RKO (cell line): ENCODE measurements at regions not wholly inside any gene's neighbourhood (a gene's known extent, or its start where the extent isn't known, plus 50 kb on each side); places are given as distances from the start of the nearest gene placed in this dataset.
"Not testable (repeated sequence)": the region's sequence is repeated elsewhere in the genome, so short reads cannot be mapped to it uniquely, and the experiment has no call there.

Experiments used
- DNase-seq: peaks from one replicate; pipeline ENCODE4 v3.0.0-alpha.2; 2016; ENCODE audit warnings: low spot score

DNA sequence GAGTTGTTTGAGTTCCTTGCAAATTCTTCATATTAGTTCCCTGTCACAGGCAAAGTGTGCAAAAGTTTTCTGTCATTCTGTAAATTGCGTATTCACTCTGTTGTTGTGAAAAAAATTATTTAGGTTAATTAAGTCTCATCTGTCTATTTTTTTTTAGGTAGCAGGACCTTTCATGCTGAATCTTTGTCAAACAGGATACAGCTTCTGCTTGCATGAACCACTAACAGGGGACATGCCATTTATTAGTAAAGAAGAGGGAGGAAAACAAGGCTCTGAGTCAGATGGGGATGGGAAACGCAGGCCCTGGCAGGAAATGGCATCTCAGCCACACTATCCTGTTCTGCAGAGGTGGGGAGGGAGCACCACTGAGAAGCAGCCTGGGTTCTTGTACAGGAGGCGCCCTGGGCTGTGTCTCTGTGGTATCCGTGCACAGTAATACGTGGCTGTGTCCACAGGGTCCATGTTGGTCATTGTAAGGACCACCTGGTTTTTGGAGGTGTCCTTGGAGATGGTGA lies 1243.8 kb downstream of the TMEM121 start:
- DNase-seq: not testable (repeated sequence)

DNA sequence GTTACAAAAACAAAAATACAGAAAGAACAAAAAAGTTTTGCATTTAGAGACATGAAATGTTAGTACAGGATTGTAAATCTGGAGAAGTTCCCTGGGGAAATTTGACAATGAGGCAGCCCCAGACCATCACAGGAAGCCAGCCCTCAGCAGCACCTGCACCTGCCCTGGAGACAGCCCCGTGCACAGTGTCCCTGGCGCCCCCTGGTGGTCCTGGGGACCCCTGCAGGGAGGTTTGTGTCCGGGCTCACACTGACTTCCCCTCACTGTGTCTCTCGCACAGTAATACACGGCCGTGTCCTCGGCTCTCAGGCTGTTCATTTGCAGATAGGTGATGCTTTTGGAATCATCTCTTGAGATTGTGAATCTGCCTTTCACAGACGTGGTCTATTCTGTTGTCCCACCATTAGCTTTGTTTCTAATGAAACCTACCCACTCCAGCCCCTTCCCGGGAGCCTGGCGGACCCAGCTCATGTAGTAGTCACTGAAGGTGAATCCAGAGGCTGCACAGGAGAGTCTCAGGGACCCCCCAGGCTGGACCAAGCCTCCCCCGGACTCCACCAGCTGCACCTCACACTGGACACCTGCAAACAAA lies 1248.6 kb downstream of the TMEM121 start:
- not testable (repeated sequence) for DNase-seq

DNA sequence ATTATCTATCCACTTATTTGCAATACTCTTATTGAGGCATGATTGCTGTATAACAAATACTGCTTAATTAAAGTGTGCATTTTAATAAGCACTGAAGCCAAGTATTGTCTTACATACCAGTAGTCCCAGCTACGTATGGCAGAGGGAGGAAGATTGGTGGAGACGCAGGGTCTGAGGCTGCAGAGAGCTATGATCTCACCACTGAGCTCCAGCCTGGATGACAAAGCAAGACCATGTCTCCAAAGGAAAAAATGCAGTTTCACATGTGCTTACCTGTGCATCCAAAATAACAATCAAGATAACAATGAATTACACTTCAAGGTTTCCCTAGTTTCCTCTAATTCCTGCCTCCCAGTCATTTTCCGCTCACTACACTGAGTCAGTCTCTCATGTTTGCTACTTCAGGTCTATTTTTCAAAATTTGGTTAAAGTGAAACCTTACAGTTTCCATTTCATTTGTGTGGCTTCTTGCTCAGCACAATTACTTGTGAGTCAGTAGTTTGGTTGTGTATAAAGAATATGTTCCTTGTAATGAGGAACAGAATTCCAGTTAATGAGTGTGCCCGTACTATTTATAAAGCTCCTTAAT lies 1250.1 kb downstream of the TMEM121 start:
- DNase-seq: no peak

DNA sequence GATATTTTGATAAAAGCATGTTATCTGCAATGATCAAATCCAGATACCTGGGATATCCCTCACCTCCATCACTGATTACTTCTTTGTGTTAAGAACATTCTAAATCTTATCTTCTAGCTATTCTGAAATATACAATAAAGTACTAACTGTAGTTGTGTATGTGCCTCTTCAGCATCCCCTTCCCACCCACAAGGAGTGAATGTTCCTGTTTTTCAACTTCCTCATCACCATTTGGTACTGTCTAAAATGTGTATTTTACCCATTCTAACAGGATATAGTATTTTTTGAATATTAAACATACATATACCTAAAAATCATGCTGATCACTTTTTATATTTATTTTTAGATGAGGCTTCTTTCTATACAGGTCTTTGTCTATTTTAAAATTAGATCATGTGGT lies 1252.6 kb downstream of the TMEM121 start:
- no peak for DNase-seq

DNA sequence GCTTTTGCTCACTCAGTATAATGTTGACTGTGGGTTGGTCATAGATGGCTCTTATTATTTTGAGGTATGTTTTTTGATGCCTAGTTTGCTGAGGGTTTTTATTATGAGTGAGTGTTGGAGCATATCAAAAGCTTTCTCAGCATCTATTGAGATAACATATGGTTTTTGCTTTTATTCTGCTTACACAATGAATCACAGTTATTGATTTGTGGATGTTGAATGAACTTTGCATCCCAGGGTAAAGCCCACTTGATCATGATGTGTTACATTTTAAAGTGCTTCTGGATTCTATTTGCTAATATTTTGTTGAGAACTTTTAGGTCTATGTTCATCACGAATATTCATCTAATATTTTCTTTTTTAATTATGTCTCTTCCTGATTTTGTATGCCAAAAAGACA lies 1260.3 kb downstream of the TMEM121 start:
- no peak for DNase-seq

DNA sequence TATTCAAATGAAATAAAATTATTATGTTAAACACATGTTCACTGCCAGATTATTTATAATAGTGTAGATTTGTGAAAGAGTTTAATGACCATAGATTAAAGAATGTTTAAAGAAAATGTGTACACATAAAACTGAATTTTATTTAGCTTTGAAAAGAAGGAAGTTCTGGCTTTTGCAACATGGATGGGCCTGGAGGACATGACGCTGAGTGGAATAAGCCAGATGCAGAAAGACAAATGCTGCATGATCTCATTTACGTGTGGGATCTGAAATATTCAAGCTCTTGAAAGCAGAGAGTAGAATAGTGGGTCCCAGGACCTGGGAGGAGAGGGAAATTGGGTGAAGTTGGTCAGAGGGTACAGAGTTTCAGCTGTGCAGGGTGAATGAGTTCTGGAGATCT lies 1261.2 kb downstream of the TMEM121 start:
- DNase-seq: no peak

DNA sequence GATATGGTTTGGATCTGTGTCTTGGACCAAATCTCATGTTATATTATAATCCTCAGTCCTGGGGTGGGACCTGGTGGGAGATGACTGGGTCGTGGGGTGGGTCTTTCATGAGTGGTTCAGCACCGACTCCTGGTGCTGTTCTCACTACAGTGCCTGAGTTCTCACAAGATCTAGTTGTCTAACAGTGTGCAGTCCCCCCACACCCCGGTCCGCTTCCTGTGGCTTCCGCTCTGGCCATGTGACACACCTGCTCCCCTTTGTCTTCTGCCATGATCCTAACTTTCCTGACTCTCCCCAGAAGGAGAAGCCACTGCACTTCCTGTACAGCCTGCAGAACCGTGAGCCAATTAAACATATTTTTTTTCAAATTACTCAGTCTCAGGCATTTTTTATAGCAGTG lies 1262.2 kb downstream of the TMEM121 start:
- DNase-seq: no peak

DNA sequence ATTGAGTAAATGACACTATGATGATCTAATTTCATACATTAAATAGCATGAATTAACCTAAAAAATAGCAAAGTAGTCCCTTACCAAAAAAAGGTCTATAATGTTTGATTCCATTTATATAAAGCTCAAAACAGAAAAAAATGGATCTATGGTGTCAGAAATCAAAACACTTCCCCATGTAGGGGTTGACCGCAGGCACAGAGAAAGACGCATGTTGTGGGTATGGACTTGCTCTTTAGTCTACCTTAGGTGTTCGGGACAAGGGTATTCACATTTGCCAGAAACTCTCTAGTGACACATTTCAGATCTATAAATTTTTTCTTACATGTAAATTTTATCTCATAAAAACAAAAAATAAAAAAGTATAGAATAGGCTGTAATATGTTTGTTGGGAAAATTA lies 1262.9 kb downstream of the TMEM121 start:
- no peak for DNase-seq

DNA sequence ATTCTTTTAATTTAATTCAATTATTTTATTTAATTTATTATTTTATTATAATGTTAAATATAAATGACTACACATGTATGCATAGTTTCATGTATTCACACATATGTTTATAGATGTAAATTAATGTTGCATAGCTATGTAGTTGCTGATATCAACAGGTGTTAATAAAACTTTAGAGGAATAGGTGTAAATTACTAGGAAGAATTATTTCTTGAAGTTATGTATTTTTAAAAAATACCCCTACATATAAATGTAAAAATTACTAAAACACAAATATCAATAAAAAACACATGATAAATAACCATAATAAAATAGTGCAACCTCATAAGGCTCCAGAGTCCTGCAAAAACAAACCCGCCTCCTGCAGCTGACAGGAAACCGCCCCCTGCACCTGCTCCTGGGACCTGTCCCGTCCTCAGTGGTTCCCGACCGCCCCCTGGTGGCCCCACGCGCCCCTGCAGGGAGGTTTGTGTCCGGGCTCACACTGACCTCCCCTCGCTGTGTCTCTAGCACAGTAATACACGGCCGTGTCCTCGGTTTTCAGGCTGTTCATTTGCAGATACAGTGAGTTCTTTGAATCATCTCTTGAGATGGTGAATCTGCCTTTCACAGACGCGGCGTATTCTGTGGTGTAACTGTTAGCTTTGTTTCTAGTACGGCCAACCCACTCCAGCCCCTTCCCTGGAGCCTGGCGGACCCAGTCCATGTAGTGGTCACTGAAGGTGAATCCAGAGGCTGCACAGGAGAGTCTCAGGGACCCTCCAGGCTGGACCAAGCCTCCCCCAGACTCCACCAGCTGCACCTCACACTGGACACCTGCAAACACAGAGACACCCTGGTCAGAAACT lies 1264.0 kb downstream of the TMEM121 start:
- DNase-seq: peak; percentile 49

DNA sequence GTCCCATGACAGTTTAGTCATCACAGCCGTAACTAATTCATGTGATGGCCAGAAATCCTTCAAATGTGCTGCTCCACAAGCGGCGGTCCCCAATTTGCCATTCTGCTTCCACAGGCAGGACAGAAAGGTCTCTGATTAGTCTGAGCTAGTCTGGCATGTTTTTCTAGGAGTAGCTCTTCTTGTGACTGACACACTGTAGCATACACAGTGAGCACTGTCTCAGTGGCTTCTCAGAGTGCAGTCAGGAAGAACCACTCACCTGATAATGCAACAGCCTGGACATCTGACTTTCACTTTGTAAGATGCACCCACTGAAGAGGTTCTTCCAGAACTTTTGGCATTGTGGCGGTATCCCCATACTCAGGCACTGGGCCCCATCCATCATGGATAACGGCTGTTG lies 1266.2 kb downstream of the TMEM121 start:
- no peak for DNase-seq

DNA sequence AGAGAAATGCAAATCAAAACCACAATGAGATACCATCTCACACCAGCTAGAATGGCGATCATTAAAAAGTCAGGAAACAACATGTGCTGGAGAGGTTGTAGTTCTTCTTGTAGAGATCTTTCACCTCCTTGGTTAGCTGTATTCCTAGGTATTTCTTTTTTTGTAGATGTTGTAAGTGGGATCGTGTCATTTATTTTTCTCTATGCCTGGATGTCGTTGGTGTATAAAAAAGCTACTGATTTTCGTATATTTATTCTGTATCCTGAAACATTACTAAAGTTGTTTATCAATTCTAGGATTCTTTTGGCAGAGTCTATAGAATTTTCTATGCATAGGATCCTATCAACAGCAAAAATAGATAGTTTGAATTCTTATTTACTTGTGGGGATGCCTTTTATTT lies 1271.8 kb downstream of the TMEM121 start:
- DNase-seq: not testable (repeated sequence)

DNA sequence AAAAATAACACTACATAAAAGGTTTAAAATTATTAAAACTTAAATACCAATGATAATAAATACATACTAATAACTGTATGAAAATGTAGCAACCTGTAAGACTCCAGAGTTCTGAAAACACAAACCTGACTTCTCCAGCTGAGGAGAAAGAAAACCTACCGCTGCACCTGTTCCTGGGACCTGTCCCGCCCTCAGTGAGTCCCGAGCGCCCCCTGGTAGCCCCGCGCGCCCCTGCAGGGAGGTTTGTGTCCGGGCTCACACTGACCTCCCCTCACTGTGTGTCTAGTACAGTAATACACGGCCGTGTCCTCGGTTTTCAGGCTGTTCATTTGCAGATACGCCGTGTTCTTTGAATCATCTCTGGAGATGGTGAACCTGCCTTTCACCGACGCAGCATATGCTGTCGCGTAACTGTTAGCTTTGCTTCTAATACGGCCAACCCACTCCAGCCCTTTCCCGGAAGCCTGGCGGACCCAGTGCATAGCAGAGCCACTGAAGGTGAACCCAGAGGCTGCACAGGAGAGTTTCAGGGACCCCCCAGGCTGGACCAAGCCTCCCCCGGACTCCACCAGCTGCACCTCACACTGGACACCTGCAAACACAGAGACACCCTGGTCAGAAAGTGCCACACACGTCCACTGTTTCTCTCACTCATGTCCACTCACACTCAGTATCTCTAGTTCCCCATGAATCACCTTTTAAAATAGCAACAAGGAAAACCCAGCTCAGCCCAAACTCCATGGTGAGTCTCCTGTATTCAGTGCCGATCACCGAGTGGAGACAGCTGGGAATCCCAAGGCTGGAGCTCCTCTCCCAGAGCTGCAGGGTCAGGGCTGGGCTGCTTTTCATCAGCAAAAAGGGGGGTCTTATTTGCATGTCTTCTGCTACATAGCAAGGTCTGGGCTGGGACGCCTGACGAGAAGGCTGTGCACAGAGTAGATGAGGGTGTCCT lies 1276.3 kb downstream of the TMEM121 start:
- DNase-seq: no peak

DNA sequence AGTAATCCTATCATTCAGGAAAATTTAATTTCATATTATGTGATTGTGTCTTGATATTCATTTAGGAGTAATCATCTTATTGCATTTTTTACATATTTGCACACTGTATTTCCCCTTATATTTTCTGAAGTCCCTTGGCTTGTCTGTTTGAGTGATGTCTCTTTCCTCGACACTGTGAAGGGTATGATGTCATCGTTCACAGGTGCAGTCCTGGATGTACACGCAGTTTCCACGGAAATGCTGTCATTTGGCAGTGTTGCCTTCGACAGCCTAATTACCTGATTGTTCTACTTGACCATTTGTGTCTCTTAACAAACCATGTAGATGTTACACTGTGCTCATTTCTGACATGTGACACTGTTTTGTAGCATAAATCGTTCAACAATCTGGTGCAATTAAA lies 1277.0 kb downstream of the TMEM121 start:
- no peak for DNase-seq

DNA sequence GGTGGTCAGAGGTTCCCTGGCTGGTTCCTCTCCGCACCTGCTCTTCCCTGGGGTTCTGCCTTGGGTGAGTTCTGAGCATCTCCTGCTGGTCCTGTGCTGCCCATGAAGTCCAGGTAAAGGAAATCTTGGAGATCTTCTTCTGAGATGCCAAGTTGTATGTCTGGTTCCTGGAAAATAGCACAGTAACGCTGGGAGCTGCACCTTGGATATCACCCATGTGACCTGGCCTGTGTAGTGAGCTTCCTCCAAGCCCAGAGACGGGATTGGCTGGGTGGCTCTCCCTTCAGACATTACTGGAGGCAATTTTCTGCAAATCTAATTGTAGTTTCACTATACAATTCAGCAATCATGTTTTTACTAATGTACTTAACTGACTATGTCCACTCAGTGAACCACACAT lies 1281.1 kb downstream of the TMEM121 start:
- no peak for DNase-seq

DNA sequence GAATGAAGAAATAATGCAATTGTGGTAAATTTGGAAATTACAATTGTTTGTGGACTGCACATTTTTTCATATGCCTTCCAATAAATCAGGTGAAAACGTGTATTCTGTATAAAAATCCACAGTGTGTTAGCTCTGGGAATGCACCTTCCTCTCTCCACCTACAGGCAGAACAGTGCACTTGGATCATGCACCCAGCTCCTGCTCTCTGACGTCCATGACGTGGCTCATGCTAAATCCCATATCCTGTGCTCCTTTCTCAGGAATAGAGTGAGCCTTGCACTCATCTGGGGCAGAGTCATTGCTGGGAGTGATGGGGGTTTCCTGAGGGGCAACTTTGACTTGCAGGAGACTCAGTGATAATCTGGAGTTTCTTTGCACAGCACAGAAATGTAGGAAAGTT lies 1282.1 kb downstream of the TMEM121 start:
- peak; percentile 10 for DNase-seq

DNA sequence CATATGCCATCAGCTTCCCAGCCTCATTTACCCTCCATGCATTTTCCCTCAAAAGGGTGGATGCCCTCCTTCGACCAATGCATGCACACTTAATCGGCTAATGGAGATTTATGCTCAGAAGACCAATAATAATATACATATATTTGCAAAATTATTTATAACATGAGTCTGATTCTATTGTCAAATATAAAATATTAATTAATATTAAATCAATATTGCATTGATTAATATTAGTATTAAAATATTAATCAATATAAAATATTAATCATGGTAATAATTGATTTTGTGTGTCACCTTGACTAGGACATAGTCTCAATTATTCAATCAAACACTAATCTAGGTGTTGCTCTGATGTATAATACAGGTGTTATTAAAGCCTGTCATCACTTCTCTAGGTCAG lies 1282.5 kb downstream of the TMEM121 start:
- no peak for DNase-seq

DNA sequence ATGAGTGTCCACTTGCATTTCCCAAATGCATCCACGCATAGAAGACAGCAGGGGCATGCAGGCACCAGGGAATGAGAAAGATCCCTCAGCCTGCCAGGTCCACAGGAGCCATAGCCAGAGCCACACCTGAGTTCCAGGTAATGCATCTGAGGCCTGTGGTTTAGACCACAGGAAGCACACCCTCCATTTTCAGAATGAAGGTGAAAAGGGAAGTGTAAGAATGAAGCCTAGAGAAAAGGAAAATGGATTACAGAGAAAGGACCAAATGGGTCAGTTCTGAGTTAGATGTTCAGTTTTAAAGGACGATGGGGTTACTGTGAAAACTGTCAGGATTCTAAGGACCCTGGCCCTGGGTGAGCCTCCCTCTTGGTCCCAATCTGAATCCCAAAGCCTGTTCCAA lies 1283.2 kb downstream of the TMEM121 start:
- DNase-seq: no peak

DNA sequence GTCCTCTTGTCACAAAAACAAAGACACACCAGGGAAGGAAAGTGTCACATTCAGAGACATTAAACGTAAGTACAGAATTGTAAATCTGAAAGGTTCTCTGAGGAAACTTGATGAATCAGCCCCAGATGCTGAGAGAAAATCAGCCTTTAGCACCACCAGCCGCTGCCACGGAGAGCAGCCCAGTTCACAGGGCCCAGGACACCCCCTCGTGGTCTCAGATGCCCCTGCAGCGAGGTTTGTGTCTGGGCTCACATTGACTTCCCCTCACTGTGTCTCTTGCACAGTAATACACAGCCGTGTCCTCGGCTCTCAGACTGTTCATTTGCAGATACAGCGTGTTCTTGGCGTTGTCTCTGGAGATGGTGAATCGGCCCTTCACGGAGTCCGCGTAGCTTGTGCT lies 1283.8 kb downstream of the TMEM121 start:
- not testable (repeated sequence) for DNase-seq

DNA sequence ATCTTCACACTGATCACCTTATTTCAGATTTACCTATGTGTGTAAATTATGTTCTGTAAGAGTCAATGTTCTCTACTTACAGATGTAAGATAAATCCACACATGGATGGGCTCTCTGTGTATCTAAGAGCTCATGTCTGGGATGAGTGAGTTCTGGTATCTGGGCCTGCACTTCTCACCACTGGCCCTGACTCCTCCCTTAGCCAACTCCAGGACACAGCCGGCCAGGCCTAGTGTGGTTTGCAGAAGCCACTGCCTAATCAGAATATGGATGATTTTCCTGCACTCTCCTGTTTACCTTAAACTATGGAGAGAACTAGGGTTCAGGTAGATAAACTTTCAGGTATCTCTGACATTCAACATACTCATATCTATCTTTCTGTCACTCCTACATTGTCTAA lies 1284.8 kb downstream of the TMEM121 start:
- DNase-seq: no peak

DNA sequence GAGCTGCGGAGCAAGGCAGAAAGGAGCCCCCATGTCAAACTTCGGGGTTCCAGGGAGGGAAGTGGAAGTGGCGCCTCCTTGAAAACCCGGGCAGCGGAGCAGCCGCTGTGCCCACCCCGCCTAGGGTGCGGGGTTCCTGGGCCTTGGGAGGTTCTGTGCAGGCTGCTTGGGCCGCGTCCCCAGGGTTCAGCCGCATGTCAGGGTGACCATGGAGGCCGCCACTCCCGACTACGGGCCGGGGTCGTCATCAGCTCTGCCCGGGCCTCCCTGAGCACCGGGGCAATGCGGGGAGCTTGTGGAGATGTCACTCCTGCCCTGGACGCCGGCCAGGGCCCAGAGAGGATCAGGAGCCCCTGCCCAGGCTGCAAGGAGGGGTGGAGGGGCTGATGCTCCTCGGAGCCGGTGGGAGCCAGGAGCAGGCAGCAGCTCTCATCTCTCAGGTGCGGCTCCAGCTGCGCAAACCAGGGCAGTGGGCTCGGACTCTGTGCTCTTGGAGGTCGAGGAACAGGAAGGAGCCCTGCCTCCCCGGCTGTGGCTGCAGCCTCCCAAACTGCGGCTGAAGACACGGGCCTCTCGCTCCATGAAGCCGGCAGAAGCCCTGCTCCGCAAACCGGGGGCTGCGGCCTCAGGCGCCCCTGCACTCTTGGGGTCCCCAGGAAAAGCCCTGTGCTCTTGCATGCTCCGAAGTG lies 1286.5 kb downstream of the TMEM121 start:
- no peak for DNase-seq

DNA sequence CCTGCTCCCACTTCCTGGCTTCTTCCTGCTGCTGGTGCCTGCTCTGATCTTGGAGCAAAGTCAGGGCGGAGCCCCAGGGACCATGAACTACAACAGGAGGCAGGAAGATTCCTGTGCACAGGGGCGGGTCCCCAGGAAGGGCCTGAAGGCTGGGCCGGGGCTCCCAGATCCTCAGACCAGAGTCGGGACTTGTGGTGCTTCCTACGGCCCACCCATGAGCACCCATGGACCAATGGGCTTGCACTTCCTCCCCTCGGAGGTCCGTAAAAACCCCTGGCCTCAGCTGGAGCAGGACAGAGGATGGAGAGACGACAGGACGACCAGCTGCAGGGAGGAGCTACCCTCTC lies 1287.1 kb downstream of the TMEM121 start:
- no peak for DNase-seq

DNA sequence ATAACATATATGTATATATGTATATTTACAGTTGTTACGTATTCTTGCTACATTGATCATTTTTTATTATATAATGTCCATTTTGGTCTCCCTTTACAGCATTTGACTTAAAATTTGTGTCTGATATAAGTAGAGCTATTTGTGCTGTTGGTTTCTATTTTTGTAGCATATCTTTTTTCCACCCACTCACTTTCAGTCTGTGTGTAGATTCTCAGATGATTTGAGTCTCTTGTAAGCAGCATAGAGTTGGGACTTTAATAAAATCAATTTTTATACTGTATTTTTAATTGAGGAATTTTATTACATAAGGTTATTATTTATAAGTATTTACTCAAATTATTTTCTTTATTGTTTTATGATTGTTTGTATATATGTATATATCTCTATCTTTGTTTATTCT lies 1293.7 kb downstream of the TMEM121 start:
- DNase-seq: no peak
